ENCODE measurements at regions not wholly inside any gene's neighbourhood (a gene's known extent, or its start where the extent isn't known, plus 50 kb on each side); places are given as distances from the start of the nearest gene placed in this dataset.

- H3K27ac Mint-ChIP-seq: no peak overlapping the region
- Histone ChIP-seq H2AFZ (replicated peaks) (no peak overlapping the region), H3K4me1 (no peaks in the 10 kb centered on the region), H3K9ac (no peak overlapping the region), H3K79me2 (ENCODE audit: low read depth) (no peaks in the 10 kb centered on the region), H3K9me3 (ENCODE audit: low read depth) (no peaks in the 10 kb centered on the region), H4K20me1 (ENCODE audit: low read depth) (no peaks in the 10 kb centered on the region), H3K4me2 (no peak overlapping the region), H3K27ac (no peak overlapping the region), H3K4me3 (no peak overlapping the region), H3K36me3 (no peaks in the 10 kb centered on the region), H3F3A (ENCODE audit: low read depth) (no peaks in the 10 kb centered on the region), H3K27me3 (no peaks in the 10 kb centered on the region)
- TF ChIP-seq EZH2 (IDR thresholded peaks at IDR 0.05) (no peak), CTCF (IDR thresholded peaks at IDR 0.05) (no peak), EZH2phosphoT487 (IDR thresholded peaks at IDR 0.05) (no peak)
- no peak for DNase-seq (ENCODE audit: low spot score)
- H3K4me1 Mint-ChIP-seq: peaks cover 5% of the 10 kb centered on the region
- H3K4me3 Mint-ChIP-seq: no peak overlapping the region
- H3K36me3 Mint-ChIP-seq: no peaks in the 10 kb centered on the region
- no peaks in the 10 kb centered on the region for H3K27me3 Mint-ChIP-seq (ENCODE audit: insufficient read depth, low read depth)
- H3K9me3 Mint-ChIP-seq: no peaks in the 10 kb centered on the region
These were observed 368.9 kb downstream of the SLITRK6 start for GRCh38 chr13:85430216-85430794.

GRCh38 chr13:85427416-85427815 lies 371.8 kb downstream of the SLITRK6 start:
- no peak for TF ChIP-seq CTCF (IDR thresholded peaks at IDR 0.05)
- TF ChIP-seq EZH2 (IDR thresholded peaks at IDR 0.05): no peak
- no peak for TF ChIP-seq EZH2phosphoT487 (IDR thresholded peaks at IDR 0.05)
- Histone ChIP-seq H3F3A (ENCODE audit: low read depth) (no peaks in the 10 kb centered on the region), H3K9ac (no peak overlapping the region), H3K4me1 (no peaks in the 10 kb centered on the region), H3K27me3 (no peaks in the 10 kb centered on the region), H4K20me1 (ENCODE audit: low read depth) (no peaks in the 10 kb centered on the region), H3K4me2 (no peak overlapping the region), H3K79me2 (ENCODE audit: low read depth) (no peaks in the 10 kb centered on the region), H3K4me3 (no peak overlapping the region), H2AFZ (replicated peaks) (no peak overlapping the region), H3K9me3 (ENCODE audit: low read depth) (no peaks in the 10 kb centered on the region), H3K36me3 (no peaks in the 10 kb centered on the region), H3K27ac (no peak overlapping the region)
- Mint-ChIP-seq H3K9me3 (no peaks in the 10 kb centered on the region), H3K4me3 (no peak overlapping the region), H3K27me3 (ENCODE audit: insufficient read depth, low read depth) (no peaks in the 10 kb centered on the region), H3K36me3 (no peaks in the 10 kb centered on the region), H3K27ac (no peak overlapping the region), H3K4me1 (peaks cover 5% of the 10 kb centered on the region)
- DNase-seq (ENCODE audit: low spot score): no peak

GRCh38 chr13:85420136-85420535 lies 379.1 kb downstream of the SLITRK6 start:
- H3K4me3 Mint-ChIP-seq: no peak overlapping the region
- no peak overlapping the region for H2AFZ ChIP-seq (replicated peaks)
- no peaks in the 10 kb centered on the region for H3K4me1 Mint-ChIP-seq
- H3K4me2 ChIP-seq: no peak overlapping the region
- no peaks in the 10 kb centered on the region for H3K36me3 Mint-ChIP-seq
- DNase-seq (ENCODE audit: low spot score): no peak
- no peaks in the 10 kb centered on the region for H3K9me3 Mint-ChIP-seq
- H3K27ac ChIP-seq: no peak overlapping the region
- no peaks in the 10 kb centered on the region for H4K20me1 ChIP-seq (ENCODE audit: low read depth)
- H3K9ac ChIP-seq: no peak overlapping the region
- no peaks in the 10 kb centered on the region for H3K4me1 ChIP-seq
- no peak for TF ChIP-seq CTCF (IDR thresholded peaks at IDR 0.05)
- no peak for TF ChIP-seq EZH2 (IDR thresholded peaks at IDR 0.05)
- TF ChIP-seq EZH2phosphoT487 (IDR thresholded peaks at IDR 0.05): no peak
- no peaks in the 10 kb centered on the region for H3K9me3 ChIP-seq (ENCODE audit: low read depth)
- H3K79me2 ChIP-seq (ENCODE audit: low read depth): no peaks in the 10 kb centered on the region
- no peaks in the 10 kb centered on the region for H3F3A ChIP-seq (ENCODE audit: low read depth)
- no peak overlapping the region for H3K27ac Mint-ChIP-seq
- no peaks in the 10 kb centered on the region for H3K27me3 ChIP-seq
- H3K27me3 Mint-ChIP-seq (ENCODE audit: insufficient read depth, low read depth): peaks cover 2% of the 10 kb centered on the region
- no peak overlapping the region for H3K4me3 ChIP-seq
- no peaks in the 10 kb centered on the region for H3K36me3 ChIP-seq
